Stimulated activated naive CD8-positive, alpha-beta T cell treated with anti-CD3 and anti-CD28 coated beads, Interleukin-15, amount 100 ng/mL, for 72 hours (primary cell): ENCODE measurements at regions not wholly inside any gene's neighbourhood (a gene's known extent, or its start where the extent isn't known, plus 50 kb on each side); places are given as distances from the start of the nearest gene placed in this dataset.
"Not testable (repeated sequence)": the region's sequence is repeated elsewhere in the genome, so short reads cannot be mapped to it uniquely, and the experiment has no call there.

Source experiments
- ATAC-seq: fragments of 150-1000 bp; cut with Tn5 transposase; 2 replicates; pipeline ENCODE4 v1.10.0; 2021; ENCODE audit warnings: mild to moderate bottlenecking, moderate library complexity
- DNase-seq, 2 donors: peaks; one replicate each; pipeline ENCODE4 v3.0.0; 2021 to 2022
- H3K27ac Mint-ChIP-seq, 2 donors: one replicate each; pipeline ENCODE4 v1.8.0; 2022; ENCODE audit warnings: mild to moderate bottlenecking in 2 of 2, mixed read lengths in 2 of 2, moderate library complexity in 2 of 2
- H3K27me3 Mint-ChIP-seq: one replicate; pipeline ENCODE4 v1.8.0; 2022; ENCODE audit warnings: mixed read lengths
- H3K4me1 Mint-ChIP-seq: one replicate; pipeline ENCODE4 v1.8.0; 2022; ENCODE audit warnings: mild to moderate bottlenecking, mixed read lengths
- H3K4me3 Mint-ChIP-seq, 2 donors: one replicate each; pipeline ENCODE4 v1.8.0; 2022; ENCODE audit warnings: mild to moderate bottlenecking in 2 of 2, mixed read lengths in 2 of 2, moderate library complexity in 1 of 2
- H3K9me3 Mint-ChIP-seq, 2 donors: one replicate each; pipeline ENCODE4 v1.8.0; 2022; ENCODE audit warnings: mixed read lengths in 2 of 2

DNA sequence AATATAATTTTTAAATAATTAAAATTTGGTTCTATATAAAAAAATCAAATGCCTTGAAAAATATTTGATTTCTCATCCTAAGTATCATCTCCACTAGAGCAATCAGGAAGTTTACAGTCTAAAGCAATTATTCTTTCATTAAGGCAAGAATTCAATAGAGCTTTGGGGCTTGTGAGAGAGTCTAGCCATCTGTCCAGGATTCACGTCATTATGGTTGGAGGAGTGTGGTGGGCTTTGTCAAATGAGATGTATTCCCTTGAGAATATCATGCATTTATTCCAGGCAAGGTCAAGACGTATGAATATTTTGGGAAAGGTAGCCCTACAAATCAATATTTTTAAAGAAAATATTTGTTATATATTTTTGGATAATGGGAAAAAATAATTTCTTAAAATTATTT lies 132.4 kb downstream of the ELOVL4 start:
- Mint-ChIP-seq H3K4me1 (peaks cover 15% of the 10 kb centered on the region), H3K4me3 (no peak overlapping the region), H3K9me3 (no peaks in the 10 kb centered on the region), H3K27ac (no peak overlapping the region), H3K27me3 (peaks cover 37% of the 10 kb centered on the region)
- DNase-seq (no peak), ATAC-seq (no peak)

DNA sequence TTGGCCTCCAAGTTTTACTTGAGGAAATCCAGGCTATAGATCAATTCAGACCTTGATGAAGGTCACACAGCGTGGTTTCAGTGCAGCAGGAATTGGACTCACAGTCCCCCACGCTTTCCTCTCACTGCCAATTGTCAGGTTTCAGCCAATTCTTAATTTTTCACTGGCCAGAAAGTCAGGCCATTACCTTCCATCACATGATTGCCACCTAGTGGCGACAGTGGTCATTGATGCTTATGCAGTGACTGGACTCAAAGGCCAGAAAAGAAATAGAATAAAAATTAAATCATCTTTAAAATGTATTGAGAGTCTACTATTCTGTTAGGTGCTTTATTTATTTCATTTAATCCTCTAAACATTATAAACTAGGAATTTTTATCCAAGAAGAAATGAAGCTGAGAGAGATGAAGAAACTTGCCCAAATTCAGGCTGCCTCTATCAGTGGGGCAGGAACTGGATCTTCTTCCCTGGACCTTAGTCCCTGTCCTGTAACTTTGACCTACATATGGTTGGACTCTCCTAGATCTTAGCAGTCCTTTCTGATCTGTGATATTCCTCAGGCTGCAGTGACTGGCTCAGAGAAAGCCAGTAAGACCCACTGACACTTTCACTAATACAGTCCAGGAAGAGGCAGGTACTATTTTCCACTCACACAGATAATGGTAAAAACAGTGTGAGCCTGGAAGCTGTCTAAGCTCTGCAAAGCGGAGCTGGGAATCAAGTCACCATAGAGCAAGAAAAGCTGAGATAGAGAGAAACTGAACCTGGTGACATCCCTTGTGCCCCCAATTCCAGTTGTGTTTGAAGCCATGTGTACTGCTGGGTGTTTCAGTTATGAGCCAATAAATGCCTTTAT lies 133.3 kb downstream of the ELOVL4 start:
- ATAC-seq: peak; percentile 61
- H3K4me1 Mint-ChIP-seq: peaks cover 15% of the 10 kb centered on the region

DNA sequence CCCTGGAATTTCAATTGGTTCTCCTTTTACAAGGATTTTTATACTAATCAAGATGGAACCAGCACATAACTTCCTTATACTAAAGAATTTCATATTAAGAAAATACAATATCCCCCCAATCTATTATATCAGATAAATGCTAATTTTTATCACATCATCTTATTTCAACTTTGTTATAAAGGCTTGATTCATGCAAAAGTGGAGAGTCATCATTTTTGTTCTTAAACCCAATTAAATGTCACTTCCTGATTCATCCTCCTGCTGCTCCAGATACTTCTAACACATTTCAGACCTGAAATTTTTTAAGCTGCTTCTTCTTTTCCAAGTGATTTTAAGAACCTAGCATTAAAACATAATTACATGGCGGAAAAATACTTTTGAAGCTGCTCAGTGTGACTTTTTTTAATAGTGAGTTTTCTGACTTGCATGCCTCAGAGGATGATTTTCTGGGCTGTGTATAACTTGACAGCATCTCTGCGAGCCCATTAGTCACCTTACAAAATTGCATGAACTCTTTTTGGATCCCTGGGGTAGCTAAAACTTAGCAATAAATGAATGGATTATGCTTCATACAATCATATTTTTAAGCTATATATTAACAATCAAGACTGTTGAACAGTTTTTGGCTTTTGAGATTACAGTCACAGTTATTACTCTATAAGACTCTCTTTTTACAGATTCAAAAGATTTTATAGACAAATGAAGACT lies 134.1 kb downstream of the ELOVL4 start:
- no peak for DNase-seq
- ATAC-seq: no peak
- Mint-ChIP-seq H3K9me3 (no peaks in the 10 kb centered on the region), H3K27me3 (peaks cover 34% of the 10 kb centered on the region), H3K4me1 (peaks cover 15% of the 10 kb centered on the region), H3K4me3 (no peak overlapping the region), H3K27ac (no peak overlapping the region)

More for the DNA sequence above, 133.3 kb downstream of the ELOVL4 start:
- H3K27me3 Mint-ChIP-seq: peaks cover 33% of the 10 kb centered on the region
- H3K9me3 Mint-ChIP-seq: no peaks in the 10 kb centered on the region
- no peak overlapping the region for H3K27ac Mint-ChIP-seq
- DNase-seq: peak; percentile 60 to 69
- no peak overlapping the region for H3K4me3 Mint-ChIP-seq

DNA sequence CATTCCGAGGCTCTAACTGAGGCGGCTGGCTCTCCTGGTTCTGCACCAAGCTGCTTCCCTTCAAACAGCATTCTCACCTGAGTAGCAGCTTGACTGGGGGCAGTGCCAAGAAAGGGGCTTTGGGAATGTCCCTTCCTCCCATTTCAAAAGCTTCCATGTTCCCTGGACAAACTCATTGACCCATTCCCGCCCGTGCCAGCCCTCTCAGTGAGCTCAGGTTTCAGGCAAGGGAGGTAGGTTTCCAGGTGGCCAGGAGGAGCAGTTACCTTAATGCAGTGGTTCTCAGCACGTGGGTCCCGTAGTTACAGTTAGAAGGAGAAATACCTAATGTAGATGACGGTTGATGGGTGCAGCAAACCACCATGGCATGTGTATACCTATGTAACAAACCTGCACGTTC lies 135.2 kb downstream of the ELOVL4 start:
- ATAC-seq (no peak), DNase-seq (no peak)
- Mint-ChIP-seq H3K4me1 (peaks cover 15% of the 10 kb centered on the region), H3K4me3 (no peak overlapping the region), H3K9me3 (no peaks in the 10 kb centered on the region), H3K27ac (no peak overlapping the region), H3K27me3 (peaks cover 36% of the 10 kb centered on the region)

DNA sequence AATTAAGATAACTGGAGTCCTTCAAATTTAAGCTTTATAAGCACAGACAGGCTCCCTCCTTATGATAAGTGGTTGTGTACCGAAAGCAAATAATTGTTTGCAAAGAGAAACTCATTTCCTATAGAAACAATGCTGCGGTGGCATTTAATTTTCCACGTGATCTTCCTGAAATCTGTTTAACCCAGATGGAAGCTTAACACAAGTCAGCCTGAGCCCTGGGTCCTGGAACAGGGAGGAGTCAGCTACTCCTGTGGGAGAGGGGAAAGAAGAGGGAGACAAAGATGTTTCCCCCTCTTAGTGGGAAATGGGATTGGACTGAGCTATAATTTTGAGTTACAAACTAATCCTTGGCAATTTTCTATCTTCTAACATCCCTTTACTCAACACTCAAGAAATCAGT lies 136.5 kb downstream of the ELOVL4 start:
- peaks cover 15% of the 10 kb centered on the region for H3K4me1 Mint-ChIP-seq
- H3K4me3 Mint-ChIP-seq: no peak overlapping the region
- peaks cover 28% of the 10 kb centered on the region for H3K27me3 Mint-ChIP-seq
- DNase-seq: no peak
- peaks cover 0 to 5% of the 10 kb centered on the region in 2 donors for H3K9me3 Mint-ChIP-seq
- ATAC-seq: no peak
- no peak overlapping the region for H3K27ac Mint-ChIP-seq

DNA sequence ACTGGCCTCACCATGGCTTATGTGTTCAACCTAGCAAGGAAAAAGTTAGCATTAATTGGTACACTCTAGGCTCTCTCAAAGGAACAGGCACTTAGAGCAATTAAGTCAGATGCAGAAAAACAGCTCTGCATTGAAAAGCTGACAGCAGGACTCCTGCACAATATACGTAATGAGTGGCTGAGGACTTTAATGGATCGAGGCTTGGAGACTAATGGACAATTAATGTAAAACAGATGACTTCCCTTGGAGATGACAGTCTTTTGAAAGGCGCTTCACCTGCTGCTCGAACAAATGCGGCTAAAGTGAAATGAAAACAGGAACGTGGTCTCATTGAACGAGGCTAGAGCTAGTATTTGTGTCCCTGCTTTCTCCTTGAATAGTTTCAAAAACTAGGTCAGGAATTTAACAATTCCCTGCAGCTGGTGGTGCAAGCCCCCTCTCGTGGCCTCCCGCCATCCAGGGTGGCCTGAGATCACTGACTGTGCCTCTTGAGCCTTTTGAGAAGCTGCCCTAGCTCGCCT lies 137.1 kb downstream of the ELOVL4 start:
- no peak for DNase-seq
- no peak for ATAC-seq
- H3K4me3 Mint-ChIP-seq: no peak overlapping the region
- no peak overlapping the region for H3K27ac Mint-ChIP-seq
- H3K27me3 Mint-ChIP-seq: peaks cover 32% of the 10 kb centered on the region
- H3K9me3 Mint-ChIP-seq: peaks cover 0 to 5% of the 10 kb centered on the region in 2 donors
- H3K4me1 Mint-ChIP-seq: peaks cover 21% of the 10 kb centered on the region

DNA sequence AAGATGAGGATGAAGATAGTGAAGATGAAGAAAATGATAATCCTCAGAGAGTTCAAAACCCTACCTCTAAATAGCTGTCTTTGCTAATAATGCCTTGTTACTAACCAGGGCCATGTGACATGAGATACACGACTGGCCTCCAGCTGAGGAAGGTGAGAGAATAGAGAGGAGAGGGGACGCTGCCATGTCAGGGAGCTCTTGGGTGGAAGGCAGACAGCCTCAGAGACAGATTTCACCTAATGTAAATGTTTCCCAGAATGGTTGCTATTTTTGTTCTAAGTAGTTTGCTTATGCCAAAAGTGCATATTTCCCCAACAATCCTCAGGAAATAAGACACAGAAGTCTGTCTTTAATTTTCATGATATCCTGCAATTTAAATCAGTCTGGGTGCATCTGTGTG lies 138.4 kb downstream of the ELOVL4 start:
- H3K4me1 Mint-ChIP-seq: peaks cover 35% of the 10 kb centered on the region
- DNase-seq (no peak), ATAC-seq (no peak)
- peak overlapping the region in 1 of 2 donors; percentile 72 for H3K27ac Mint-ChIP-seq
- peaks cover 0 to 5% of the 10 kb centered on the region in 2 donors for H3K9me3 Mint-ChIP-seq
- no peak overlapping the region for H3K4me3 Mint-ChIP-seq
- H3K27me3 Mint-ChIP-seq: peaks cover 33% of the 10 kb centered on the region

DNA sequence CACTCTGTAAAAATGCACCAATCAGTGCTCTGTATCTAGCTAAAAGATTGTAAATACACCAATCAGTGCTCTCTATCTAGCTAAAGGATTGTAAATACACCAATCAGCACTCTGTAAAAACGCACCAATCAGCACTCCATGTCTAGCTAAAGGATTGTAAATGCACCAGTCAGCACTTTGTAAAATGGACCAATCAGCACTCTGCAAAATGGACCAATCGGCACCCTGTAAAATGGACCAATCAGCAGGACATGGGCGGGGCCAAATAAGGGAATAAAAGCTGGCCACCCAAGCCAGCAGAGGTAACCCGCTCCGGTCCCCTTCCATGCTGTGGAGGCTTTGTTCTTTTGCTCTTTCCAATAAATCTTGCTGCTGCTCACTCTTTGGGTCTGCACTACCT lies 140.7 kb downstream of the ELOVL4 start:
- peaks cover 30% of the 10 kb centered on the region for H3K4me1 Mint-ChIP-seq
- H3K9me3 Mint-ChIP-seq, H3K27ac Mint-ChIP-seq, DNase-seq, ATAC-seq, H3K4me3 Mint-ChIP-seq: not testable (repeated sequence)
- peaks cover 50% of the 10 kb centered on the region for H3K27me3 Mint-ChIP-seq

DNA sequence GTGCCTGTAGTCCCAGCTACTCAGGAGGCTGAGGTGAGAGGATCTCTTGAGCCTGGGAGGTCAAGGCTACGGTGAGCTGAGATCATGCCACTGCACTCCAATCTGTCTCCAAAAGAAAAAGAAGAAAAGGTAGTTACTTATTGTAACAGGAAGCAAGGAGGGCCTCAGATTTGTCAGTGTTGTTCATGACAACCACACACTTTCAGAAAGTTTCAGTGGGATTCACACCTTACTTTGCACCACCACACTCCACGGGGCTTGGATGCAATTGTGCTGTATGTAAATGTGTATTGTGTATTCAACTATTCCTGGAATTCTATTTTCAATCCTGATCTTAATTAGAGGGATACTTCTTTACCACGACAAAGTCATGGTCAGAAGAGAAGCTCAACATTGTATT lies 142.6 kb downstream of the ELOVL4 start:
- Mint-ChIP-seq H3K4me1 (peaks cover 37% of the 10 kb centered on the region), H3K4me3 (peak overlapping the region; percentile 57 to 80), H3K9me3 (peaks cover 0 to 5% of the 10 kb centered on the region in 2 donors), H3K27ac (no peak overlapping the region), H3K27me3 (peaks cover 51% of the 10 kb centered on the region)
- ATAC-seq: peak; percentile 84
- no peak for DNase-seq

DNA sequence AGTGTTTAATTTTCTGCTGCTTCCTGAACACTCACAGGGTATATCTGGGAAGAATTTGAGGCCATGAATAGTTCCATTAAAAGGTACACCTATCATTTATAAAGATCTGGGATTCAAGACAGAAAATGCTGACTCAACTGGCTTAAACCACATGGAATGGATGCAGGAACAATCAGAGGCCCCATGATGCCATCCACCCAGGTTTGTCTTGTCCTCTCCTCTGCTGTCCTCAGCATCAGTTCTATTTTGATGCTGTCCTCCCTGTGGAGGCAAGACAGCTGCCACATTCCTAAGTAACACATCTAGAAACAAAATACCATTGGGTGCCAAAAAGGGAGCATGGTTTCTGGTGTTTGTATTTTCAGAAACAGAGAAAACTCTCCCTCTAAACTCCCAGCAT lies 143.4 kb downstream of the ELOVL4 start:
- Mint-ChIP-seq H3K9me3 (peaks cover 0 to 5% of the 10 kb centered on the region in 2 donors), H3K4me3 (no peak overlapping the region), H3K27ac (no peak overlapping the region), H3K4me1 (peaks cover 41% of the 10 kb centered on the region), H3K27me3 (peaks cover 48% of the 10 kb centered on the region)
- no peak for ATAC-seq
- DNase-seq: no peak

DNA sequence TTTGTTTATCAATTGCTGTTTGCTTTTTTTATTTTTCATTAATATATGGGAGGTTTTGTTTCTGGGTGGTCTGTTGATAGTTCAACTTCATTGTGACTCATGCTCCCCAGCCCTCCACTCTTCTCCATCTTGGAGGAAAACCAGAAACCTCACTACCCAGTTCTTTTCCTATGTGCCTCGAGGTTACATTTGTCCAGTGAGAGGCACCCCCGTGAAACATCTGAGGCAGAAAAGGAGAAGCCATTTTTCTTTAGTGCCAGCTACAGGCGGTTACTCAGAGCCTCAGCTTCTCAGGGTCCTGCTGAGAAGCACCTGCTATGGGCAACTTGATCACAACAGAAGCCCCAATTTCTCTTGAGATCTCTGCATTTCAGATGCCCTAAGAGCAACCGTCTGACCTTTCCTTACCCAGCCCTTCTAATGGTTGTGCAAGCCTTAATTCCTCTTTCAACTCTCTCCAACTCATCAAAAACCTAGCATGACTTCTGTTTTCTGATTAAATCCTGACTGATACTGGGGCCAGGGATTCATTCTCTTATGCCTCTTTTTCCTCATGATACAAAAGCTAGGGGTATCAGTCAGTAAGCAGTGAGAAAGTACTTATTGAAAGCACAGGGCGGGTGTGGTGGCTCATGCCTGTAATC lies 144.6 kb downstream of the ELOVL4 start:
- no peak for ATAC-seq
- peaks cover 0 to 5% of the 10 kb centered on the region in 2 donors for H3K9me3 Mint-ChIP-seq
- peaks cover 43% of the 10 kb centered on the region for H3K4me1 Mint-ChIP-seq
- H3K27me3 Mint-ChIP-seq: peaks cover 37% of the 10 kb centered on the region
- no peak for DNase-seq
- peak overlapping the region in 1 of 2 donors; percentile 62 for H3K27ac Mint-ChIP-seq
- no peak overlapping the region for H3K4me3 Mint-ChIP-seq

DNA sequence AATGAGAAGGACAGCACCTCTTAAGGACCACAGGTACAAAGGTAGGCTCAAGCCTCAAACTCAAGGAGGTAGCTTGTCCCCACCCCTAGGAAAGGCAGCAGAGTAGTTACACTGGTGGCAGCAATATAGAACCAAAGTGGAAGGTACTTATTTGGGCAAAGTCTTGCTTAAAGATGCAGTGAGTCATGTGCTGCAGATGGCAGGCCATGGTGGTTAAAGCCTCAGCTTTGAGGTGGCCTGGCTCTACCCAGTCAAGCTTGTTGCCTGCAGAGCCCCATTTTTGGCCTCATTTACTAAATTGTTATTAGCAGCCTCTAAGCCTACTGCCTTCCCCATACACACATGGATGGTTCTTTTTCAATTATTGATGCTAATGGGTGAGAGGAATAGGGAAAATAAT lies 146.0 kb downstream of the ELOVL4 start:
- Mint-ChIP-seq H3K9me3 (no peaks in the 10 kb centered on the region), H3K27me3 (peaks cover 26% of the 10 kb centered on the region), H3K4me1 (peaks cover 46% of the 10 kb centered on the region), H3K4me3 (no peak overlapping the region), H3K27ac (no peak overlapping the region)
- DNase-seq: peak in 1 of 2 donors; percentile 29
- ATAC-seq: peak; percentile 80

DNA sequence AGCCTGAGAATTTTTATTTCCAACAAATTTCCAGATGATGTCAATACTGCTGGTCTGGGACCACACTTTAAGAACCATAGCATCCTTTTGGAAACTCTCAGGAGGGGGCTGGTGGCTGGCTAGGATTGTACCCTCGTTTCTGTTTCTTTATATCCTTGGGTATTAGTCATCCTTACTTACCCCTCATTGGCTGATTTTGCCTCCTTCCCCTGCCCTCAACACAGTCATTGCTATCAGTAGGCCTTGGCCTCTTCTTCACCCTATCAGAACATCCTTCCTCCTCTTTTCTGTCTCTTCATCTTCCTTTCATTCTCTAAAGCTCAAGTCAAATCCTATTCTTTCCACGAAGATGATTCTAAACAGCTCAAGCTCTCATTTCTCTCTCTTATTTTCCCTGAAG lies 148.5 kb downstream of the ELOVL4 start:
- H3K27me3 Mint-ChIP-seq: peaks cover 18% of the 10 kb centered on the region
- no peak overlapping the region for H3K27ac Mint-ChIP-seq
- H3K4me1 Mint-ChIP-seq: peaks cover 30% of the 10 kb centered on the region
- DNase-seq: no peak
- no peaks in the 10 kb centered on the region for H3K9me3 Mint-ChIP-seq
- ATAC-seq: peak; percentile 78
- H3K4me3 Mint-ChIP-seq: peak overlapping the region in 1 of 2 donors; percentile 1

DNA sequence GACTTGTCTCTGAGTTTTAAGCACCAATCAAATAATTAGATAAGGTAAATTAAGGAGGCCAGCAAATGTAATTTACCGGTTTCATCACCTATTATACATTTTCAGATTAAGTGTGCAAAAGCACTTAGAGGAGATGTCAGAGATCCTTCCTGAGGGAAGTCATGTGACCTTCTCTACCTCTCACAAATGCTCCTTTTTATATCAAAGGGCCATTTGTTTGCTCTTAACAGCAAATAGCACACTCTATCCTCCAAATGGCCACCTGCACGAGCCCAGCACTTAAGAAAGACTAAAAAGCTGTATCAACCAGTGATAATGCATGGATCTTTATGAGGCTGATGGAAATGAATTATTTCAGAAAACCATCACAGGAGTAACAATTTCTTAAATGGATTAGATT lies 149.4 kb downstream of the ELOVL4 start:
- DNase-seq: no peak
- H3K4me1 Mint-ChIP-seq: peaks cover 27% of the 10 kb centered on the region
- peaks cover 18% of the 10 kb centered on the region for H3K27me3 Mint-ChIP-seq
- no peak for ATAC-seq
- H3K9me3 Mint-ChIP-seq: no peaks in the 10 kb centered on the region
- no peak overlapping the region for H3K27ac Mint-ChIP-seq
- H3K4me3 Mint-ChIP-seq: no peak overlapping the region

DNA sequence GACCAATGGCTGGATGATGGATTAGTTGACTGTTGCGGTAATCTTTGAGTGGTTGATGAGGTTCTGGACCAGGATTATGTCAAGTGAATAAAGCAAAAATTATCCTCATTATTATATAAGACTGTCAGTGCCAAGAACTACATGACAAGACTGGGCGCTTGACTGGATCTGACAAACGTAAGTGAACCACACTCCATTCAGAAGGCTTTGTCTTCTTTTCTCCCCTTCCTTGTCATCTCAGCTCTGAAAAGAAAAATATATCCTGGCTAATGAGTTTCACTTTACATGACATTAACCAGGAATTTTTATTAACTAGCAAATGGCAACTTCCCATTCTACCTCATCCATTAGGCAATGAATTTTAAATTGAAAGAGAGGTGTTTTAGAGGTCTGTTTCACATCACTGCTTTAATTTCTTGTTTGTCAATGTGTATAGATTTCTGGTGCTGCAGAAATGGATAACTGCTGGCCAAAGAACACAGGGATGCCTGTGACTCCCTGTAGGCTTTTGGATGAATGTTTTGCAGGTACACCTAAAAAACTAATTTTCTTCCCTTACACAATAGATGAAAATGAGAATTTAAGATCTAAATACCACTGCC lies 150.1 kb downstream of the ELOVL4 start:
- H3K9me3 Mint-ChIP-seq: no peaks in the 10 kb centered on the region
- DNase-seq (no peak), ATAC-seq (no peak)
- peaks cover 14% of the 10 kb centered on the region for H3K27me3 Mint-ChIP-seq
- H3K4me1 Mint-ChIP-seq: peaks cover 26% of the 10 kb centered on the region
- H3K27ac Mint-ChIP-seq: no peak overlapping the region
- no peak overlapping the region for H3K4me3 Mint-ChIP-seq
